ENCODE measurements at regions not wholly inside any gene's neighbourhood (a gene's known extent, or its start where the extent isn't known, plus 50 kb on each side); places are given as distances from the start of the nearest gene placed in this dataset.
A peak's percentile ranks its signal among the peaks of the same experiment; 100 is the strongest.

DNA sequence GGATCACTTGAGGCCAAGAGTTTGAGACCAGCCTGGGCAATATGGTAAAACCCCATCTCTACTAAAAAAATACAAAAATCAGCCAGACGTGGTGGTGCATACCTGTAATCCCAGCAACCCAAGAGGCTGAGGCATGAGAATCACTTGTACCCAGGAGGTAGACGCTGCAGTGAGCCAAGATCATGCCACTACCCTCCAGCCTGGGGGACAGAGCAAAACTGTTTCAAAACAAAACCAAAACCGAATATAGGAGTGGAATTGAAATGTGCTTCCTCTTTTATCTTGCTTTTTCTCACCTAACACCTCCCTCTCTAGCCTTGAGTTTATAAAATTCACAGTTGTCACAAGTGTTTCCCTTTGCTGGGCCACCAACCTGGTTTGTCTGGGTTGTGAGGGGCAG lies 181.9 kb downstream of the PAH start:
- TF ChIP-seq, protein P1, sequence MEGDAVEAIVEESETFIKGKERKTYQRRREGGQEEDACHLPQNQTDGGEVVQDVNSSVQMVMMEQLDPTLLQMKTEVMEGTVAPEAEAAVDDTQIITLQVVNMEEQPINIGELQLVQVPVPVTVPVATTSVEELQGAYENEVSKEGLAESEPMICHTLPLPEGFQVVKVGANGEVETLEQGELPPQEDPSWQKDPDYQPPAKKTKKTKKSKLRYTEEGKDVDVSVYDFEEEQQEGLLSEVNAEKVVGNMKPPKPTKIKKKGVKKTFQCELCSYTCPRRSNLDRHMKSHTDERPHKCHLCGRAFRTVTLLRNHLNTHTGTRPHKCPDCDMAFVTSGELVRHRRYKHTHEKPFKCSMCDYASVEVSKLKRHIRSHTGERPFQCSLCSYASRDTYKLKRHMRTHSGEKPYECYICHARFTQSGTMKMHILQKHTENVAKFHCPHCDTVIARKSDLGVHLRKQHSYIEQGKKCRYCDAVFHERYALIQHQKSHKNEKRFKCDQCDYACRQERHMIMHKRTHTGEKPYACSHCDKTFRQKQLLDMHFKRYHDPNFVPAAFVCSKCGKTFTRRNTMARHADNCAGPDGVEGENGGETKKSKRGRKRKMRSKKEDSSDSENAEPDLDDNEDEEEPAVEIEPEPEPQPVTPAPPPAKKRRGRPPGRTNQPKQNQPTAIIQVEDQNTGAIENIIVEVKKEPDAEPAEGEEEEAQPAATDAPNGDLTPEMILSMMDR (IDR thresholded peaks at IDR 0.05; ENCODE audit: low read depth, low read length, missing control alignments) = no peak
- no peak overlapping the region; the same call in 1 of the 2 replicates for H3K4me3 ChIP-seq (ENCODE audit: low read depth, low read length)
- peak; percentile 46 for DNase-seq (ENCODE audit: low read depth)

DNA sequence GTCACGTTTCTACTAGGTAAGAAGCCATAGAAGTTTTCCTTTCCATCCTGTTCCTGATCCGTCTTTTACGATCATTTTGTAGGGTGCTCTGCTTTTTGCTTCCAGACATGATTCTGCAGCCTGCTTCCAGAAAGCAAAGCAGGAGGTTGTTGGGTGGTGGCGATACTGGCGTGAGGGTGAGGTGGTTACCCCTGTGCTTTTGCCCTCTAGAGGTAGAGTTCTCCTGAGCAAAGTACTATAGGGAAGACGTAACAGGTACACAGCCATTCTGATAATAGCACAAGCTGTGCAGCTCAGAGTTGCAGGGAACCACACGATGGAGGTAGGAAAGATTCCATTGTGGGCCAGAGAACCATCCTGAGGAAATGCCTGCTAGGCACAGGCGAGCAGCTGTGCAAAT lies 186.0 kb downstream of the PAH start:
- TF ChIP-seq, protein P1 (IDR thresholded peaks at IDR 0.05; ENCODE audit: low read depth, low read length, missing control alignments) = no peak

DNA sequence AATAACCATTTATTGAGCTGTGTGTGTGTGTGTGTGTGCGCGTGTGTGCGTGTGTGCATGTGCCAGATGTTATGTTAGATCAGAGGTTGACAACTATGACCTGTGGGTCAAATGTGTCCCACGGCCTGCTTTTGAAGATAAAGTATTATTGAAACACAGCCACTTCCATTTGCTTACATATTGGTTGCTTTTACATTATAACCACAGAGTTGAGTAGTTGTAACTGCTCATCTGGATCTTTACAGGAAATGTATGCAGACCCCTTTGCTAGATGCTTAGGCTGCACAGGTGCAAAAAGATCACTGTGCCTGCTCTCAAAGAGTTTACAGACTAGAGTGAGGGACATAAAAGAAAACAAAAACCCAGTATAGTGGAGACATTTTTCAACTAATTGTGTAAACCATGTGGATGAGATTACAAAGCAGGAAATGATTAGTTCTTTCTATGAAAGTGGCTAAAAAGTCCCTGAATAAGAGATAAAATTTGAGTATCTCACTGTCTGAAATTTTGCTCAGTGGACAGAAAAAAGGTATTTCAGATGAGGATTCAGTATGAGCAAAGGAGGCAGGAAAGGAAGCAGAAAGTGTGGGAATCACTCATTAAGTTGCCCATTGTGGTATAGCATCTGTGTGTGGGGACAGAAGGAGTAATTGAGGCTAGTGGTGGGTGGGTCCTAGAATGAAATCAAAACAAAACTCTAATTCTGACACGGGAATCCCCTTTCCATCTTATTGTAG lies 188.4 kb downstream of the PAH start:
- DNase-seq (ENCODE audit: low read depth) = peak; percentile 43
- TF ChIP-seq, protein P1 (IDR thresholded peaks at IDR 0.05; ENCODE audit: low read depth, low read length, missing control alignments) = no peak
- H3K4me3 ChIP-seq (ENCODE audit: low read depth, low read length) = no peak overlapping the region

More for the DNA sequence above, 186.0 kb downstream of the PAH start:
- DNase-seq (ENCODE audit: low read depth) = no peak
- H3K4me3 ChIP-seq (ENCODE audit: low read depth, low read length) = no peak overlapping the region

DNA sequence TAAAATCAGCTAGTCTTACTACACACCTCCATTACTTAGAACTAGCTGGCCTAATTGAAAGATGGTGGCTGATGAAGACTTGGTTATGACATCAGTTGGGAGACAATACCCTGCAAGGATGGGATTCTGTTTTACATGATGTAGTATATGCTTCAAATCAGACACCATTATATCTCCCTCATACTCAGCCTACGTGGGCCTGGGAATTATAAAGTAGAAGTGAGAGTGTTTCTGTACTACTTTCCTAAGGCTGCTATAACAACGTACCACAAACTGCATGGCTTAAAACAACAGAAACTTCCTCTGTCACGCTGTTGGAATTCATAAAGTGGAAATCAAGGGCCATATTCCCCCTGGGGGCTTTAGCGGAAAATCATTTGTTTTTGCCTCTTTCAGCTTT lies 190.4 kb downstream of the PAH start:
- no peak for DNase-seq (ENCODE audit: low read depth)
- TF ChIP-seq, protein P1 (IDR thresholded peaks at IDR 0.05; ENCODE audit: low read depth, low read length, missing control alignments) = no peak
- H3K4me3 ChIP-seq (ENCODE audit: low read depth, low read length) = no peak overlapping the region

DNA sequence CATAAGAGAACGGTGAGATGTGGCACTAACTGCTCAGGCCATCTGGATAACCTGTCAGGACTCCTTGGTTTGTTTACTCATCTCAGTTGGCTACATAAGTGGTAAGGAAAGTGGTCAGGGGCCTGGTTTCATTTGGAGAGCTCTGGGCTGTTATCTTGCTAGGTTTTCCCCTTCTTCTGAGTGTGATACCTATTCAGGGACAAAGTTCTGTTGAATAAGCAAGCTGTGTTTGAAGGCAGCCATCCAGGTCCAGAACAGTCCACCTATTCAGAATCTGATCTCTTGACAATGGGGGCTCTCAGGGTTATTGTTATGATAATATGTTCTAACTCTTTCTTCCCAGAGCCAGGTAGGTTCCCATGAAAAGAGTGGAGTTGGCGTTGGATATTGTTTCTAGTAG lies 194.9 kb downstream of the PAH start:
- no peak overlapping the region for H3K4me3 ChIP-seq (ENCODE audit: low read depth, low read length)
- no peak for DNase-seq (ENCODE audit: low read depth)
- TF ChIP-seq, protein P1 (IDR thresholded peaks at IDR 0.05; ENCODE audit: low read depth, low read length, missing control alignments) = no peak

DNA sequence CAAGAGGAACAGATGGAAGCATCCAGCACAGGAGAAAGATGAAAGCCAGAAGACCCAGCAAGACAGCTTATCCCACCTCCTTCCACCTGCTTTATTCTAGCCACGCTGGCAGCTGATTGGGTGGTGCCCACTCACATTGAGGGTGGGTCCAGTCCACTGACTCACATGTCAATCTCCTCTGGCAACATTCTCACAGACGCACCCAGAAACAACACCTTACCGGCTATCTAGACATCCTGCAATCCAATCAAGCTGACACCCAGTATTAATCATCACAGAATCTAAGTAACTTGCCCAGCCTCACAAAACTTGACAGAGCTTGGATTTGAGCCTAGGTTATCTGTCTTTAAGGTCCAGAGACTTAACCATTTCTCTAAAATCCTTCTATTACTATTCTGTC lies 208.9 kb downstream of the PAH start:
- H3K4me3 ChIP-seq (ENCODE audit: low read depth, low read length) = no peak overlapping the region
- DNase-seq (ENCODE audit: low read depth) = no peak
- TF ChIP-seq, protein P1 (IDR thresholded peaks at IDR 0.05; ENCODE audit: low read depth, low read length, missing control alignments) = no peak
